ENCODE measurements at regions not wholly inside any gene's neighbourhood (a gene's known extent, or its start where the extent isn't known, plus 50 kb on each side); places are given as distances from the start of the nearest gene placed in this dataset.
A peak's percentile ranks its signal among the peaks of the same experiment; 100 is the strongest.

- no peak for DNase-seq
These were observed 95.5 kb upstream of the FAR2 start for GRCh38 chr12:29053567-29053966.

GRCh38 chr12:29054858-29055663 lies 94.0 kb upstream of the FAR2 start:
- DNase-seq, result no peak

GRCh38 chr12:29066011-29066588 lies 83.0 kb upstream of the FAR2 start:
- no peak for DNase-seq

- no peak for DNase-seq
These were observed 81.6 kb upstream of the FAR2 start for GRCh38 chr12:29067430-29067829.

- DNase-seq, result no peak
These were observed 78.8 kb upstream of the FAR2 start for GRCh38 chr12:29070309-29070708.

- peak; percentile 8 for DNase-seq
These were observed 78.0 kb upstream of the FAR2 start for GRCh38 chr12:29071099-29071498.

GRCh38 chr12:29072631-29073030 lies 76.4 kb upstream of the FAR2 start:
- DNase-seq, result peak; percentile 70

- peak; percentile 58 for DNase-seq
These were observed 75.3 kb upstream of the FAR2 start for GRCh38 chr12:29073631-29074239.

- DNase-seq, result no peak
These were observed 68.0 kb upstream of the FAR2 start for GRCh38 chr12:29081101-29081500.

GRCh38 chr12:29082522-29082921 lies 66.6 kb upstream of the FAR2 start:
- no peak for DNase-seq

- no peak for DNase-seq
These were observed 62.5 kb upstream of the FAR2 start for GRCh38 chr12:29086325-29087271.

GRCh38 chr12:29088611-29089219 lies 60.4 kb upstream of the FAR2 start:
- peak; percentile 47 for DNase-seq

Measured in kidney glomerular epithelial cell (primary cell).